HG03159 (cell line): ENCODE measurements at regions not wholly inside any gene's neighbourhood (a gene's known extent, or its start where the extent isn't known, plus 50 kb on each side); places are given as distances from the start of the nearest gene placed in this dataset.
"Not testable (repeated sequence)": the region's sequence is repeated elsewhere in the genome, so short reads cannot be mapped to it uniquely, and the experiment has no call there.

Experiments used
- ATAC-seq: cut with Tn5 transposase; IDR thresholded peaks from one replicate; pipeline ENCODE4 v1.9.1; 2021; ENCODE audit warnings: mild to moderate bottlenecking, moderate library complexity; ENCODE audit not compliant: unreplicated experiment

- no peak for ATAC-seq
Observed at GRCh38 chr19:28466107-28467045, 746.6 kb downstream of the UQCRFS1 start.

GRCh38 chr19:28465371-28466086 lies 747.4 kb downstream of the UQCRFS1 start:
- ATAC-seq = no peak

GRCh38 chr19:28463493-28464053 lies 749.4 kb downstream of the UQCRFS1 start:
- ATAC-seq = no peak

DNA sequence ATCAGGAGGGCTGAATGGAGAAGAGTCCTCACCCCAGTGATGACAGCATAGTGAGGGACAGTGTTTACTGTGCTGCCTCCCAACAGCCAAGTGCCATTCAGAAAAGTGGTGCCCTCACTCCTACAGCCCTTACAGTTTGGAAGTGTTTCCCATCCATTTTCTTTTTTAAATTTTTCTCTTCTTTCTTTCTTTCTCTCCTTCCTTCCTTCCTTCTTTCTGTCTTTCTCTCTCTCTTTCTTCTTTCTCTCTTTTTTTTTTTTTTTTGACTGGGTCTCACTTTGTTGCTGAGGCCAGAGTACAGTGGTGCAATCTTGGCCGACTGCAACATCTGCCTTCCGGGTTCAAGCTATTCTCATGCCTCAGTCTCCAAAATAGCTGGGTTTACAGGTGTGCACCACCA lies 755.3 kb downstream of the UQCRFS1 start:
- ATAC-seq = no peak

DNA sequence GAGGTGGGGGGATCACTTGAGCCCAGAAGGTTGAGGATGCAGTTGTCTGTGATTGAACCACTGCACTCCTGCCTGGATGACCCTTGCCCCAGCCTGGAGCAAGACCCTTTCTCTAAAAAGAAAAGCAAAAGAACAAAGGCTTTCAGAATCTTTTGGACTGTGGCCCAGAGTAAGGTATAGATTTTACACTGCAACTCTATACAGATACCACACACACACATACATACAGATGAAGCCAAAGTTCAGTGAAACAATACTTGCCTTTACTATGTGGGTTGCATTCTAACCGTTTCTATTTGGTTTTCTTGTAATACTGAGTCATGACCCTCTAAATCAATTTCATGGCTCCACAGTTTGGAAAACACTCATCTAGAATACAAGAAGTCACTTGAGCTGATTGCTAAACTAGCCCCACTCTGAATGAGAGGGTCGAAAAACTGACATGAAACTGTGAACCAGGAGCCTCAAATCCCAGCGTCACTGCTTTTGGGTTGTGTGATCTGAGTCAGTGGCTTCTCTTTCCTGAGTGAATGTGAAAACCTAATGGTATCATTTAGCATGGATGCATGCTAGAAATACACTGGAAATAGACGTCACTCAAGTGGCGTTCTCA lies 756.1 kb downstream of the UQCRFS1 start:
- ATAC-seq = no peak

DNA sequence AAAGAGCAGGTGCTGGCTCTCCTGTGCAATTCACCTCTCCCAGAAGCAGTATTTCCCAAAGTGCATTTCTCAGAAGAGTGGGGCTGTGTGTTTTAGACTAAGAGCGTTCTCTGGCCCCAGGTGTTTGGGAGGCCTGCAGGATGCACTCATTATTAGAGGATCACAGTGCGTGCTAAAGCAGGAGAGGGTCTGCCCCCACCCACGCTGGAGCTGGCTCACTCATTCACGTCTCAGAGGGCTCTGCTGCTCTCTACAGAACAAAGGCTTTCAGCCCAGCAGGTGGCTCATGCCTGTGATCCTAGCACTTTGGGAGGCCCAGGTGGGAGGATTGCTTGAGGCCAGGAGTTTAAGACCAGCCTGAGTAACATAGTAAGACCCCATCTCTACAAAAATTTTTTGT lies 756.7 kb downstream of the UQCRFS1 start:
- no peak for ATAC-seq

GRCh38 chr19:28454083-28454482 lies 758.9 kb downstream of the UQCRFS1 start:
- no peak for ATAC-seq

GRCh38 chr19:28453420-28453819 lies 759.5 kb downstream of the UQCRFS1 start:
- ATAC-seq = no peak

- no peak for ATAC-seq
Observed at GRCh38 chr19:28449803-28450202, 763.1 kb downstream of the UQCRFS1 start.

DNA sequence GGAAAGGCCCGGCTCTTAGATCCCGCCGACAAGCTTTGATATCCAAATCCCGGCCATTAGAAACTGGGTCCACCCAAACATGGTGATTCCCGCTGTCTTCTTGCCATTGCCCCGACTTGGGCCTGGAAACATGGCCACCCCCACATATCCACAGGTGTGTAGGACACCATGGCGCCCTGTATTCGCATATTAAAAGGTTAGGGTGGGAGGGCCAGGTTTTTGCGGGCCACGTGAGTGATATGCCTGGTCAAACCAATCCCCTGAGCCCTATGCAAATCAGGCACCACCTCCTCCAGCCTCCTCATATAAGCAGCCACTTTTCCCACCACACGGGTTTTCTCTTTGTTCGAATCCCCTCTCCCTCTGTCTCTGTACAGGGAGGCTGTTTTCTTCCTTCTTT lies 766.4 kb downstream of the UQCRFS1 start:
- no peak for ATAC-seq

DNA sequence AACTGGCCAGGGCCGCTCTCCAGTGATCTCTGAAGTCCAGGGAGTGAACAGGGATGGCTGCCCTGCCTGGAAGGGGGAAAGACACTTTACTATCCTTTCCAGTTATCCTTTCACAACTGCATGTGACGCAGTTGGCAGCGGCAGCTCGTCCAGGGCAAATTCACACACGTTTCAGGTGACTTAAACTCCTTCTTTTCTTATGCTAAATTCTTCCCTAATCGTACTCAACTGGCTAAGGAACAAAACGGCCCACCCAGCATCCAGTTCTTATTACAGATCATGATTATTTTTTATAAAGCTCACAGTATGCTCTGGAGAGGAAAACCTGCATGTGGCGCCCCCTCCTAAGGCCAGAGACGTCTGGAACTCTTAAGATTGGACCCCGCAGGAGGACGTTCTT lies 767.1 kb downstream of the UQCRFS1 start:
- no peak for ATAC-seq

DNA sequence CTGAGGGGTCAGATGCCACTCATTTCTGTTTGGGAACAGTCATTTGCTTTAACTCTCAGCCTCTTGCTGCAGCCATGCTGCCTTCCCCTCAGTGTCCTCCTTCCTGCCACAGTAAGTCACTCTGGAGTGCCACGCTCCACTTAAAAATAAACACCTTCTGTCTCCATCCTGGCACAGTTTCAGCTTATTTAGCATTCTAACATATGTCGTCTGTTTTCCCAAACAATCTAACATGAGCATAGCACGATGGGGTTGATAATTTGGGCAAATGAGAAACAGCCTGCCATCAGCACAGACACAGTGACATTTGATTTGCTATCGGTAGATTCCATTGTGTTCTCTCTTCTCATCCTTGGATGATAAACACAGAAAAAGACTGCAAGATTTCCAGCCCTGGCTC lies 768.6 kb downstream of the UQCRFS1 start:
- no peak for ATAC-seq

- no peak for ATAC-seq
Observed at GRCh38 chr19:28443361-28443760, 769.6 kb downstream of the UQCRFS1 start.

DNA sequence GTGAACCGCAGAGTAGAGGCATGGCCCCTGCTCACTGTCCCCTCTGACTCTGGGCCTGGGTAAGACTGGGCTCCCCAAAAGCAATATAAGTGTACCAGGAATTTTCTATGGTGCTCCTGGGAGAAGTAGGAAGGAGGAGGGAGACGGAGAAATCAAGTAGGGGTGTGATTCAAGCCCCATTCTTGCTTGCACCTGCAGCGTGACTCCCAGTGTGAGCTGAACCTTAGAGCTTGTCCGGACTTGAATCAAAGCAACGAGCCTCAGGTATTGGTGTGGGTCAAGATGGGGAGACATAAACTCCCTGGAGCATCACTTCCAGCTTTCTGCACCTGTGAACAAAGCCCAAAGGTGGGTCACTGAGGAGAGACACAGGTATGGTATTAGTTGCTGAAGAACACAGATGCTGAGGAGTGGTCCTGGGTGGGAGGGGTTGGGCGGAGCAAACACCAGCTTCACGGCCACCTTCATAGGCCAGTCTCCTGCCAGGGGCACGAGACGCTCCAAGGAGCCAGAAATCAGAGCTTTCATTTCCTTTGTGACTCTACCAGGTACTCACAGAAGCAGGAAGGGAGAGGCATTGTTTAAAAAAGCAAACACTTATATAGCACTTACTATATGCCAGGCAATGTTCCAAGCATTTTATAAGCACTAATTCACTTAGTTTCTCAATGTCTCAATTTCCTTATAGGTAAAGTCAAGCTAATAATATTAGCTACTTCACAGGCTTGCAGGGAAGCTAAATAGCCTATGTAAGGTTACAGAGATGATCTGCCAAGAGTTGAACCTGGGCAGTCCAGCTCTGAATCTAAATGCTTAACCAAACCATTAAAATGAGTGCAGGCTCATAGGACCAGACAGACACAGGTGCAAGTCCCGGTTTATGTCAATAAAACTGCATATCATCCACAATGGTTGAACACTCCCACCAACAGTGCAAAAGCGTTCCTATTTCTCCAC lies 775.3 kb downstream of the UQCRFS1 start:
- ATAC-seq = no peak

GRCh38 chr19:28436320-28436719 lies 776.6 kb downstream of the UQCRFS1 start:
- ATAC-seq = no peak

GRCh38 chr19:28435551-28436271 lies 777.2 kb downstream of the UQCRFS1 start:
- no peak for ATAC-seq

DNA sequence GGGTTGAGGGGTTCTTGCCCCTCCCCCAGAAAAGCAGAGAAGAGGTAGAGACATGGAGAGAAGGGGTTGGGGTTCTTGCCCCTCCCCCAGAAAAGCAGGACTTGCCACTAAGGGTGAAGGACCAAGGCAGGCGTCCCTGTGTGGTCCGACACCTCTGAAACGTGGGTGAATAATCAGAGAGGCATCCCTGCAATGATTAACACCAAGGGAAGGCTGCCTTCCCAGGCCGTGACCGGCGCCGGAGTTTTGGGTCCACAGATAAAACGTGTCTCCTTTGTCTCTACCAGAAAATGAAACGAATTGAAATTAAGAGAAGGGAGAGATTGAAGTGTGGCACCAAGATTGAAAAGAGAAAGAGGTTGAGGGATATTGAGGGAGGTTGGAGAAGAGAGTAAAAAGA lies 778.2 kb downstream of the UQCRFS1 start:
- ATAC-seq = not testable (repeated sequence)

GRCh38 chr19:28434365-28434764 lies 778.6 kb downstream of the UQCRFS1 start:
- not testable (repeated sequence) for ATAC-seq

DNA sequence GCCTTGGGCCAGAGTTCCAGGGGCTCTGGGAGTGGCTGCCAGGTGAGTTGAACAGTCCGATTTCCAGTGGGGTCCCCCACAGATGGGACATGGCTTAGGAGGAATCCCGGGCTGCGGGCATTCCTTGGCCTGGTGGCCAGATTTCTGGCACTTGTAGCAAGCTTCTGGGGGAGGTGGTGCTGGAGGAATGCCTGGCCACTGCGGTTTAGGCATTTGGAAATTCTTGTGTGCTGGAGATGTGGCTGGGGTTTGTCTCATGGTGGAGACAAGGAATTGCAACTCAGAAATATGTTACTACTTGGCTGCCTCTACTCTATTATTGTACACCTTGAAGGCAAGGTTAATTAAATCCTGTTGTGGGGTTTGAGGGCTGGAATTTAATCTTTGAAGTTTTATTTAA lies 779.8 kb downstream of the UQCRFS1 start:
- not testable (repeated sequence) for ATAC-seq

- ATAC-seq = no peak
Observed at GRCh38 chr19:28430214-28430613, 782.7 kb downstream of the UQCRFS1 start.
